ENCODE measurements at regions not wholly inside any gene's neighbourhood (a gene's known extent, or its start where the extent isn't known, plus 50 kb on each side); places are given as distances from the start of the nearest gene placed in this dataset.

DNA sequence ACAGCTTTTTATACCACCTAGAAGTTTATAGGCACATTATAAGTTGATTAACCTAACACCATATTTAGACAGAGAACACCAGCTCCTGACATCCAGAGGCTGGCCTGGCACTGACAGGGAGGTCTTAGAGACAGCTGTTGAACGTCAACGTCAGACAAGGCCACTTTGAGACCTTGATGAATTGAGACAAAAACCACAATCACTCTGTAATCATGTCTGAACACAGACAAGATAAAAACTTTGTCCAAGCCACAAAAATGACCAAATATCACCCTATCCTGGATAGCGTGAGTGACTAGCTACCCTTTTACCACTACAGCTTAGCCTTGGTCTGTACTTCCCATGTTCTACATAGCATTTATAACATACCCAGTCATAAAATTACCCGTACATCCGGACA, 403.6 kb upstream of the CHRM3 start:
- TF ChIP-seq, protein P1, sequence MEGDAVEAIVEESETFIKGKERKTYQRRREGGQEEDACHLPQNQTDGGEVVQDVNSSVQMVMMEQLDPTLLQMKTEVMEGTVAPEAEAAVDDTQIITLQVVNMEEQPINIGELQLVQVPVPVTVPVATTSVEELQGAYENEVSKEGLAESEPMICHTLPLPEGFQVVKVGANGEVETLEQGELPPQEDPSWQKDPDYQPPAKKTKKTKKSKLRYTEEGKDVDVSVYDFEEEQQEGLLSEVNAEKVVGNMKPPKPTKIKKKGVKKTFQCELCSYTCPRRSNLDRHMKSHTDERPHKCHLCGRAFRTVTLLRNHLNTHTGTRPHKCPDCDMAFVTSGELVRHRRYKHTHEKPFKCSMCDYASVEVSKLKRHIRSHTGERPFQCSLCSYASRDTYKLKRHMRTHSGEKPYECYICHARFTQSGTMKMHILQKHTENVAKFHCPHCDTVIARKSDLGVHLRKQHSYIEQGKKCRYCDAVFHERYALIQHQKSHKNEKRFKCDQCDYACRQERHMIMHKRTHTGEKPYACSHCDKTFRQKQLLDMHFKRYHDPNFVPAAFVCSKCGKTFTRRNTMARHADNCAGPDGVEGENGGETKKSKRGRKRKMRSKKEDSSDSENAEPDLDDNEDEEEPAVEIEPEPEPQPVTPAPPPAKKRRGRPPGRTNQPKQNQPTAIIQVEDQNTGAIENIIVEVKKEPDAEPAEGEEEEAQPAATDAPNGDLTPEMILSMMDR (IDR thresholded peaks at IDR 0.05; ENCODE audit: extremely low read depth in 1 of 2, insufficient read depth in 1 of 2, low read depth in 1 of 2, low read length in 2 of 2) = no peak
- TF ChIP-seq POLR2A (IDR thresholded peaks at IDR 0.05; ENCODE audit: low read depth, low read length) = no peak
- no peak for TF ChIP-seq MYC (IDR thresholded peaks at IDR 0.05; ENCODE audit: low read depth, low read length)
- no peak for TF ChIP-seq GATA2 (IDR thresholded peaks at IDR 0.05; ENCODE audit: insufficient read depth, insufficient read length, low read depth, low read length)
- no peak for TF ChIP-seq POLR2AphosphoS5 (IDR thresholded peaks at IDR 0.05; ENCODE audit: insufficient read depth, low read depth, low read length)

Measured in endothelial cell of umbilical vein (primary cell).